LNCAP (cell line): ENCODE measurements at regions not wholly inside any gene's neighbourhood (a gene's known extent, or its start where the extent isn't known, plus 50 kb on each side); places are given as distances from the start of the nearest gene placed in this dataset.

ENCODE experiments used
- CTCF ChIP-seq: fragments of 450-650 bp; IDR thresholded peaks from 2 replicates; pipeline ENCODE4 v1.5.1; 2017; ENCODE audit warnings: mild to moderate bottlenecking

GRCh38 chr12:83346333-83346732 is 659.6 kb downstream of the TMTC2 start:
- no peak for TF ChIP-seq CTCF

DNA sequence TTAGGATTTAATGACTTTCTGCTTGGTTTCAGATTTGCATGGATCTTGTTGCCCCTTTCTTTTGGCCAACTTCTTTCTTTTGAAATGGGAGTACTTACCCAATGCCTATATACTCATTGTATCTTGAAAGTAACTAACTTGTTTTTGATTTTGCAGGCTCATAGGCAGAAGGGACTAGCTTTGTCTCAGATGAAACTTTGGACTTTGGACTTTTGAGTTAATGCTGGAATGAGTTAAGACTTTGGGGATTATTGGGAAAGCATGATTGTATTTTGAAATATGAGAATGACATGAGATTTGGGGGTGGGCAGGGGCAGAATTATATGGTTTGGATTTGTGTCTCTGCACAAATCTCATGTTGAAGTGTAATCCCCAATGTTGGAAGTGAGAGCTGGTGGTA is 657.1 kb downstream of the TMTC2 start:
- TF ChIP-seq CTCF: no peak

GRCh38 chr12:83335748-83336147 is 649.0 kb downstream of the TMTC2 start:
- no peak for TF ChIP-seq CTCF

DNA sequence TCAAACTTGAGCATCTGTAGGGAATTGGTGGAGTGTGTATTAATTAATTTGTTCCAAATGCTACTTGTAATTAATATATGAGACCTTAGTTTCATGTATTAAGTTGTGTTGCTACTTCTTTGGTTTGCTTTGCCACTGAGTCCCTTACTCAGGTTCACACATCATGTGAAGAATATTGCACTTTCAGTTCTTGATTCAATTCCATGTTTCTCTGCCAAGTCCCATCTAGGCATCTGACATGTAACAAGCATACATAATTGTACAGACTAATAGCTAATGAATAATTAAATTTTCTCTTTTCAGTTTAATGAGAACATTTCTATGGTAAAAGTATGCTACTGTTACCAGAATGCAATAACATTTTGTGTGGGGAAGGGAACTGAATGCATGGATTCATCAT is 640.0 kb downstream of the TMTC2 start:
- no peak for TF ChIP-seq CTCF

- no peak for TF ChIP-seq CTCF
Measured at GRCh38 chr12:83323866-83324265, 637.2 kb downstream of the TMTC2 start.

DNA sequence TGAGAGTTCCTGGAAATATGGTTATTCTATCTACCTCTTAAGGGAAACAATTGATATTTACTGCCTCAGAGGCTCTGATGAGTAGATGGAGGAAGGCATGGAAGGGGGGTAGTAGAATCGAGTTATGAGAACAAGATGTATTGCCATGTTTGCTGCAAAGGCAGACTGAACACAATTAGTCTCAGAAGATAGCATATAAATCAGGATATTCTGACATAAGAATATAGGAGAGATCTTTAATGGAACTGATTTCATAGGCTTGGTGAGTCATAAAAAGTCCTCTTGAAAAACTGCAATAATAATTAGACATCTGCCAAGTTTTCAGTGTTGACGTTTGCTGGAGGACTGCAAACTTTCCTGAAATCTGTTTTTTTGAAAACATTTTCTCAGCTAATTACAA is 636.1 kb downstream of the TMTC2 start:
- TF ChIP-seq CTCF: no peak

GRCh38 chr12:83321971-83322370 is 635.3 kb downstream of the TMTC2 start:
- no peak for TF ChIP-seq CTCF

DNA sequence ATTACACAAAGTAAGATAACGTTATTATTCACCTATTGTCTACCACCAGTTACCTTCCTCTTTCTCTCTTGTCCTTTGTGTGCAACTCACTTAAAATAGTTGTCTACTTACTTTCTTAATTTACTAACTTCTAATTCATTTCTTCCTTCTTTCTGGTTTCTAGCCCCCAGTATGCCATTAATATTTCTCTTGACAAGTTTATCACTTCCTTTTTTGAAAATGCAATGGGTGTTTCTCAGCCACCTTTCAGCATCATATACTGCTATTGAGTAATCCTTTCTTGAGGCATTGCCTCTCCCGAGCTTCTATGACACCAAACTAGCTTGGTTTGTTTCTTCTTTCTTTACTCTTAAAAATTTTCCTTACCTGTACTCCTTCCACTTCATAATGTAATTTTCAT is 633.6 kb downstream of the TMTC2 start:
- no peak for TF ChIP-seq CTCF
